Vagina (tissue), 2 donors: ENCODE measurements at regions not wholly inside any gene's neighbourhood (a gene's known extent, or its start where the extent isn't known, plus 50 kb on each side); places are given as distances from the start of the nearest gene placed in this dataset.

Source experiments
- DNase-seq, 2 donors: peaks; one replicate each; pipeline ENCODE4 v3.0.0-alpha.2; 2017; ENCODE audit errors: extremely low spot score in 2 of 2
- H3K27ac ChIP-seq: fragments of 200-600 bp; sonication (generic); one replicate; pipeline ENCODE4 v1.5.1; 2019
- H3K27me3 ChIP-seq: fragments of 200-600 bp; sonication (generic); one replicate; pipeline ENCODE4 v1.5.1; 2019
- H3K36me3 ChIP-seq, 2 donors: fragments of 200-600 bp; sonication (generic); one replicate each; pipeline ENCODE4 v1.5.1; 2017 to 2019
- H3K4me1 ChIP-seq: fragments of 200-600 bp; sonication (generic); one replicate; pipeline ENCODE4 v1.5.1; 2019
- H3K4me3 ChIP-seq, 2 donors: fragments of 200-600 bp; sonication (generic); 1 replicate in 1 of 2; 2 replicates in 1 of 2; pipeline ENCODE4 v1.5.1; 2016 to 2019
- H3K9me3 ChIP-seq: fragments of 200-600 bp; sonication (generic); one replicate; pipeline ENCODE4 v1.5.1; 2019
- POLR2A ChIP-seq, 2 donors: fragments of 450-650 bp; IDR thresholded peaks; one replicate each; pipeline ENCODE4 v1.6.1; 2017; ENCODE audit warnings: antibody characterized with exemption in 2 of 2, mild to moderate bottlenecking in 2 of 2, moderate library complexity in 2 of 2
- POLR2AphosphoS5 ChIP-seq, 2 donors: sonication (generic); formaldehyde crosslinking; IDR thresholded peaks; one replicate each; pipeline ENCODE4 v1.9.0; 2017; ENCODE audit warnings: antibody characterized with exemption in 2 of 2, mild to moderate bottlenecking in 2 of 2, low read depth in 1 of 2; ENCODE audit not compliant: insufficient read depth in 1 of 2
- intact Hi-C: fragments of 100-400 bp; cut with DNase I; formaldehyde crosslinking; loops from one replicate; pipeline ENCODE4 v1.15.1; 2023
- TF ChIP-seq, protein P1 (sequence below), 3 experiments: fragments of 450-650 bp in 2 of 3; fragments of 200-600 bp in 1 of 3; sonication (generic) in 1 of 3; IDR thresholded peaks; one replicate each; pipeline ENCODE4 v1.5.1; 2017 to 2019; ENCODE audit warnings: antibody characterized with exemption in 3 of 3, mild to moderate bottlenecking in 2 of 3, moderate library complexity in 2 of 3

DNA sequence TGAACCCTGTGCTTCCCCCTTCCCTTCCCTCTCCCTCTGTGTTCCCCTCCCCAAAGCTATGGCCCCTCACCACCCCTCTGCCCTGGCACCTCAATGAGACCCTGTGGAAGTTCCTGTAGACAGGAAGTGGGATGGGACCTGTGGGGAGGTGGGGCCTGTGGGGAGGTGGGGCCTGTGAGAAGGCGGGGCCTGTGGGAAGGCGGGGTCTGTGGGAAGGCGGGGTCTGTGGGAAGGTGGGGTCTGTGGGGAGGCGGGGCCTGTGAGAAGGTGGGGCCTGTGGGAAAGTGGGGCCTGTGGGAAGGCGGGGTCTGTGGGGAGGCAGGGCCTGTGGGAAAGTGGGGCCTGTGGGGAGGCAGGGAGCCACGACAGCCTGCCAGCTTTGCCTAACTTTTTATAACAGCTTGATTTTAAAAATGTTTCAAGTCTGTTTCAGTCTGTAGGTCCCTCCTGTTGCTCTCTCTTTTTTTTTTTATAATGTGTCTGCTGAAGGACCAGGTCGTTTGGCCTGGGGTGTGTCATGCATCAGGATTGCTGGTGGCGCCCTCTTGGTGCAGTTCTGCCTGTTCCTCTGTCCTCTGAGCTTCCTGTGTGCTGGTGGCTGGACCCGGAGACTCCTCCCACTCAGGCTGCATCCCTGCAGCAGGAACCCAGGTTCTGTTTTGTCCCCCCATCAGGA is 70.5 kb upstream of the SLCO4A1 start:
- Histone ChIP-seq H3K36me3 (no peaks in the 10 kb centered on the region), H3K4me3 (no peak overlapping the region), H3K4me1 (no peaks in the 10 kb centered on the region), H3K27me3 (no peaks in the 10 kb centered on the region), H3K9me3 (no peaks in the 10 kb centered on the region), H3K27ac (no peak overlapping the region)
- TF ChIP-seq POLR2AphosphoS5 (IDR thresholded peaks at IDR 0.05; ENCODE audit: insufficient read depth in 1 of 2, low read depth in 1 of 2) (no peak), POLR2A (IDR thresholded peaks at IDR 0.05) (no peak)
- DNase-seq = no peak
- intact Hi-C loops = no loop called here

DNA sequence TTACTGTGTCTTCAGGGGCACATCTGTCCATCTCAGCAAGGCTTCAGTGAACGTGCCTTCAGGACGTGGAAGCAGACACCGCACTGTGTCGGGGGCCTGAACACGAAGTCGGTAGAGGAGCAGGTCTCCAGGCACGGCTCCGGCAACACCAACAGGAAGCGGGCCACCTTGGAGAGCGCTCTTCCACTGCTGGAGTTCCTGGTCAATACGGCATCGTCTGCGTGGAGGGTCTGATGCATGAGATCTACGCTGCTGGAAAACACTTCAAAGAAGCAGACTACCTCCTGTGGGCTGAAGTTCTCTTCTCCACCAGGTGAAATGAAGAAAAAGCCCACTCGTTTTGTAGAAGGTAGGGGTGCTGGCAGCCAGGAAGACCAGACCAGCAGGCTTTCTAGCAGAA is 69.3 kb upstream of the SLCO4A1 start:
- no peak for DNase-seq
- H3K27me3 ChIP-seq = no peaks in the 10 kb centered on the region

DNA sequence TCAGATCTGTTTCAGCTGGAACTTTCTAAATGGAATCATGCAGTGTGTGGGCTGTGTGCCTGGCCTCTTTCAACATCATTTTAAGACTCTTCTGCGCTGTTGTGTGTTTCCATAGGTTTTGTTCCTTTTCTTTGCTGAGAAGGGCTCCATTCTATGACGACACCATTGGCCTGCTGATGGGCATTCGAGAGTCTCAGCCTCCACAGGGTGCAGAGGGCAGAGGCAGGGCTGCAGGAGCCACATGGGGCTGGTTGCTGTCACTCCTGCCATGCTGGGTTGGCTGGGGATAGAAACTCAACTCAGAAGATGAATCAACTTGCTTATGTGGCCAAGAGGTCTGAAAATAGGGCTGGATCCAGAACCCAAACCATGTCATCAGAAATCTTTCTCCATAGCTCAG is 68.5 kb upstream of the SLCO4A1 start:
- TF ChIP-seq, protein P1, sequence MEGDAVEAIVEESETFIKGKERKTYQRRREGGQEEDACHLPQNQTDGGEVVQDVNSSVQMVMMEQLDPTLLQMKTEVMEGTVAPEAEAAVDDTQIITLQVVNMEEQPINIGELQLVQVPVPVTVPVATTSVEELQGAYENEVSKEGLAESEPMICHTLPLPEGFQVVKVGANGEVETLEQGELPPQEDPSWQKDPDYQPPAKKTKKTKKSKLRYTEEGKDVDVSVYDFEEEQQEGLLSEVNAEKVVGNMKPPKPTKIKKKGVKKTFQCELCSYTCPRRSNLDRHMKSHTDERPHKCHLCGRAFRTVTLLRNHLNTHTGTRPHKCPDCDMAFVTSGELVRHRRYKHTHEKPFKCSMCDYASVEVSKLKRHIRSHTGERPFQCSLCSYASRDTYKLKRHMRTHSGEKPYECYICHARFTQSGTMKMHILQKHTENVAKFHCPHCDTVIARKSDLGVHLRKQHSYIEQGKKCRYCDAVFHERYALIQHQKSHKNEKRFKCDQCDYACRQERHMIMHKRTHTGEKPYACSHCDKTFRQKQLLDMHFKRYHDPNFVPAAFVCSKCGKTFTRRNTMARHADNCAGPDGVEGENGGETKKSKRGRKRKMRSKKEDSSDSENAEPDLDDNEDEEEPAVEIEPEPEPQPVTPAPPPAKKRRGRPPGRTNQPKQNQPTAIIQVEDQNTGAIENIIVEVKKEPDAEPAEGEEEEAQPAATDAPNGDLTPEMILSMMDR (IDR thresholded peaks at IDR 0.05) = no peak
- TF ChIP-seq POLR2AphosphoS5 (IDR thresholded peaks at IDR 0.05; ENCODE audit: insufficient read depth in 1 of 2, low read depth in 1 of 2) (no peak), POLR2A (IDR thresholded peaks at IDR 0.05) (no peak)
- no peaks in the 10 kb centered on the region for H3K27me3 ChIP-seq
- intact Hi-C loops = no loop called here
- H3K9me3 ChIP-seq = no peaks in the 10 kb centered on the region
- H3K36me3 ChIP-seq = no peaks in the 10 kb centered on the region
- H3K4me3 ChIP-seq = no peak overlapping the region
- no peak for DNase-seq
- H3K27ac ChIP-seq = no peak overlapping the region
- no peaks in the 10 kb centered on the region for H3K4me1 ChIP-seq

More for the DNA sequence above, 69.3 kb upstream of the SLCO4A1 start:
- Histone ChIP-seq H3K4me3 (no peak overlapping the region), H3K9me3 (no peaks in the 10 kb centered on the region), H3K36me3 (no peaks in the 10 kb centered on the region), H3K4me1 (no peaks in the 10 kb centered on the region), H3K27ac (no peak overlapping the region)
- TF ChIP-seq POLR2A (IDR thresholded peaks at IDR 0.05) = no peak
- TF ChIP-seq POLR2AphosphoS5 (IDR thresholded peaks at IDR 0.05; ENCODE audit: insufficient read depth in 1 of 2, low read depth in 1 of 2) = no peak
- TF ChIP-seq, protein P1 (IDR thresholded peaks at IDR 0.05) = no peak
- intact Hi-C loops = no loop called here

DNA sequence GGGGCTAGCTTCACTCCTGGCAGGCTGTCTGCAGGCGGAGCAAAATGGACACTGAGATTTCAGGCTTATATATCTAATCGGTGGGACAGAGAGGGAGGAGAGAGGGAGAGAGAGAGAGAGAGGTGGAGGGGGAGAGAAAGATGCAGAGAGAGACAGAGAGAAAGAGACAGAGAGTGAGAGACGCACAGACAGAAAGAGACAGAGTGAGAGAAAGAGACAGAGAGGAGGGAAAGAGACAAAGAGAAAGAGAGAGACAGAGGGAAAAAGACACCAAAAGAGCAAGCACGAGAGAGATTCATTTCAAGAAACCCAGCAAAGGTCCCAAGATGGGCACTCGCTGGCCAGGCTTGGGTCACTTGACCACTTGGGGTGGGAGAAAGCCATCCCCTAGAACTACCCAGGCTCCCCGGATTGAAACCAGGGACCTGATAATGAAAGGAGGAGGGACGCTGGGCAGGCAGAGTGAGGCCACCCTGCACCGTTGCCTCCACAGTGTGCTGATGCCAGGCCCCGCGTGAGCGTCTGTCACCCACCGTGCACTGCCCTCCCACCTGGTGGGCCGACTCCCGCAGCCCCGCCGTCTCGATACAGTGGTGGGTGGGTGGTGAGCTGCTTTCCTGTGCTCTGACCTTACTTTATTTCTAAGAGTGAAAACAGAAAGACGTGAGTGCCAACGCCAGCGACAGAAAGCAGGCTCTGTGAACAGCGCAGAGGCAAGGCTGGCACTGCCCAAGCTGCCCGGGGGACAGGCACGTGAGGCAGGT is 67.9 kb upstream of the SLCO4A1 start:
- TF ChIP-seq POLR2A (IDR thresholded peaks at IDR 0.05) (no peak), POLR2AphosphoS5 (IDR thresholded peaks at IDR 0.05; ENCODE audit: insufficient read depth in 1 of 2, low read depth in 1 of 2) (no peak)
- TF ChIP-seq, protein P1 (IDR thresholded peaks at IDR 0.05) = no peak
- no peaks in the 10 kb centered on the region for H3K4me1 ChIP-seq
- no peaks in the 10 kb centered on the region for H3K9me3 ChIP-seq
- intact Hi-C loops = no loop called here
- no peak for DNase-seq
- no peaks in the 10 kb centered on the region for H3K27me3 ChIP-seq
- no peak overlapping the region for H3K27ac ChIP-seq
- no peak overlapping the region for H3K4me3 ChIP-seq
- no peaks in the 10 kb centered on the region for H3K36me3 ChIP-seq

DNA sequence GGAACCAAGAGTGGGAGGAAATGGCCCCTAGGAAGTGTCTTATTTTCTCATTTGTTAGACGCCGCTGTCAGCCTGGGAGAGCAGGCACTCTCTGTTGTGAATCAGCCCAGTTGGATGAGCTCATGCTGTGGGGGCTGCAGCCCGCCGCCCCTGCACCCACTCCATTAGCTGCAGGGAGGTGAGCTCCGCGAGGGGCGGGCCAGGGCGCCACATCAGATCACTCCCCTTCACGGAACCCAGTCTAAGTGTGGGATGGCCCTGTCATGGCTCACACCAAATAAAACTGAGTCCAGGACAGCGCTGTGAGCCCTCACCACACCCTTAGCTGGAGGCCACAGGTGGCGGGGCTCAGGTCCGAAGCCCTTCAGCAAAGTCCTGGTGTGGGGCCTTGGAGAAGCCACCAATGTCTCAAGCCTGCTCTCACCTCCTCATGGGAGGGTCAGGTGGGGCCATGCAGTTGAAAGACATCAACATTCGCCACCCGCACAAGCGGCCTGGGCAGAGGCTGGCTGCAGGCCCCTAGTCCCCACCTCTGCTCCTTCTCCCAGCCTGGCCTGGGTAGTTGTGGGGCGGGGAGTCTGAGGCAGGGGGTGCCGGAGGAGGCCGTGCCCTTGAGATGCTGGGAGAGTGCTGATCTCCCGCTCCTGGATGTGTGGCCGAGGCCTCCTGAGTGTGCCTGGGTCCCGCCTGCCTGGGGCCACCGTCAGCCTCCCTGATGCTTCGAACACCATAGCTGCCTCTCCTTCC is 66.2 kb upstream of the SLCO4A1 start:
- H3K27me3 ChIP-seq = peaks cover 5% of the 10 kb centered on the region
- H3K27ac ChIP-seq = no peak overlapping the region
- H3K36me3 ChIP-seq = no peaks in the 10 kb centered on the region
- no peak for TF ChIP-seq POLR2A (IDR thresholded peaks at IDR 0.05)
- TF ChIP-seq, protein P1 (IDR thresholded peaks at IDR 0.05) = no peak
- DNase-seq = no peak
- H3K4me3 ChIP-seq = no peak overlapping the region
- H3K4me1 ChIP-seq = no peaks in the 10 kb centered on the region
- no peaks in the 10 kb centered on the region for H3K9me3 ChIP-seq
- intact Hi-C loops = no loop called here
